SH-SY5Y (cell line): ENCODE measurements at regions not wholly inside any gene's neighbourhood (a gene's known extent, or its start where the extent isn't known, plus 50 kb on each side); places are given as distances from the start of the nearest gene placed in this dataset.

Experiments
- GATA2 ChIP-seq: IDR thresholded peaks from 2 replicates; pipeline ENCODE4 v1.6.1; 2011; ENCODE audit warnings: mild to moderate bottlenecking, low read depth, low read length
- GATA3 ChIP-seq: IDR thresholded peaks from 2 replicates; pipeline ENCODE4 v1.6.1; 2011; ENCODE audit warnings: low read depth, mild to moderate bottlenecking, low read length, moderate library complexity

GRCh38 chr9:16959391-16959790 lies 88.9 kb upstream of the BNC2 start:
- TF ChIP-seq GATA3 = no peak
- no peak for TF ChIP-seq GATA2
